ENCODE measurements at regions not wholly inside any gene's neighbourhood (a gene's known extent, or its start where the extent isn't known, plus 50 kb on each side); places are given as distances from the start of the nearest gene placed in this dataset.

- ChIA-PET CTCF (no interaction called here), POLR2A (no interaction called here)
- no peak for ATAC-seq
- Histone ChIP-seq H3K4me1 (ENCODE audit: control insufficient read depth, insufficient read depth, low read length) (no peaks in the 10 kb centered on the region), H3K4me3 (ENCODE audit: low read depth in 2 of 2, low read length in 2 of 2) (no peak overlapping the region), H3K27ac (ENCODE audit: low read length) (no peak overlapping the region), H3K36me3 (ENCODE audit: control insufficient read depth, insufficient read depth, low read length) (no peaks in the 10 kb centered on the region), H3K27me3 (ENCODE audit: control insufficient read depth, insufficient read depth, low read length) (no peaks in the 10 kb centered on the region), H3K9me3 (ENCODE audit: control insufficient read depth, insufficient read depth, low read depth, low read length) (no peaks in the 10 kb centered on the region)
- DNase-seq (ENCODE audit: low read depth, low spot score) = no peak
- no peak for TF ChIP-seq REST (IDR thresholded peaks at IDR 0.05; ENCODE audit: insufficient read depth in 1 of 2, low read depth in 2 of 2, low read length in 1 of 2)
- TF ChIP-seq CTCF (IDR thresholded peaks at IDR 0.05) = no peak
- TF ChIP-seq POLR2AphosphoS5 (IDR thresholded peaks at IDR 0.05; ENCODE audit: low read depth, low read length) = no peak
- TF ChIP-seq TCF7L2 (IDR thresholded peaks at IDR 0.05; ENCODE audit: low read depth, low read length) = no peak
- TF ChIP-seq SIN3A (IDR thresholded peaks at IDR 0.05; ENCODE audit: borderline replicate concordance, insufficient read depth, low read depth, low read length) = no peak
- in situ Hi-C loops (cut with HindIII; ENCODE audit: low pct_unique_long_range_greater_than_20kb, low sequenced_read_pairs) (no loop called here), intact Hi-C loops (cut with micrococcal nuclease; ENCODE audit: unreplicated experiment) (no loop called here)
- BruUV-seq (replicated peaks) = no TSS peak
Measured at GRCh38 chr13:38012096-38012495, 142.5 kb upstream of the TRPC4 start.

GRCh38 chr13:38008636-38009035 lies 139.1 kb upstream of the TRPC4 start:
- Histone ChIP-seq H3K4me3 (ENCODE audit: low read depth in 2 of 2, low read length in 2 of 2) (no peak overlapping the region), H3K27me3 (ENCODE audit: control insufficient read depth, insufficient read depth, low read length) (no peaks in the 10 kb centered on the region), H3K4me1 (ENCODE audit: control insufficient read depth, insufficient read depth, low read length) (no peaks in the 10 kb centered on the region), H3K9me3 (ENCODE audit: control insufficient read depth, insufficient read depth, low read depth, low read length) (no peaks in the 10 kb centered on the region), H3K36me3 (ENCODE audit: control insufficient read depth, insufficient read depth, low read length) (no peaks in the 10 kb centered on the region), H3K27ac (ENCODE audit: low read length) (no peak overlapping the region)
- POLR2A ChIA-PET = no interaction called here
- in situ Hi-C loops (cut with HindIII; ENCODE audit: low pct_unique_long_range_greater_than_20kb, low sequenced_read_pairs) = no loop called here
- TF ChIP-seq REST (IDR thresholded peaks at IDR 0.05; ENCODE audit: insufficient read depth in 1 of 2, low read depth in 2 of 2, low read length in 1 of 2) (no peak), CTCF (IDR thresholded peaks at IDR 0.05) (no peak), SIN3A (IDR thresholded peaks at IDR 0.05; ENCODE audit: borderline replicate concordance, insufficient read depth, low read depth, low read length) (no peak), POLR2AphosphoS5 (IDR thresholded peaks at IDR 0.05; ENCODE audit: low read depth, low read length) (no peak), TCF7L2 (IDR thresholded peaks at IDR 0.05; ENCODE audit: low read depth, low read length) (no peak)
- DNase-seq (ENCODE audit: low read depth, low spot score) = no peak
- intact Hi-C loops (cut with micrococcal nuclease; ENCODE audit: unreplicated experiment) = no loop called here
- BruUV-seq (replicated peaks) = no TSS peak
- no peak for ATAC-seq
- CTCF ChIA-PET = no interaction called here
